ENCODE measurements at regions not wholly inside any gene's neighbourhood (a gene's known extent, or its start where the extent isn't known, plus 50 kb on each side); places are given as distances from the start of the nearest gene placed in this dataset.
"Not testable (repeated sequence)": the region's sequence is repeated elsewhere in the genome, so short reads cannot be mapped to it uniquely, and the experiment has no call there.

DNA sequence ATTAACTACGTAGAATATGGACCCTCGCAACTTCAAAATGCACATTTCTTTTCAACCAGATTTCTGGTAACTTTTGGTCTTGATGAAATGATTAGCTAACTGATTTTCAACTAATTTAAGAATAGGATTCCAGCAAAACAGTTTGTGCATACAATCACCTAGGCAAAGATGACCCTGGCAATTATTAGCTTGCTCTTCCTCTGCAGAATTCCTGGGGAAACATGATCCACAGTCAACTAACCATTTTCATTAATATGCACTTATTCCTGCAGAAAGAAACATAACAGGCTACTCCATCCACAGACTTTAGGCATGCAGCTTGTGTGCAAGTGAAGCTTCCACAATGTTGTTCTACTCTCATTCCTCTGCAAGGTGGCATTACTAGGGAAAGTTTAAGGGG, 1150.8 kb upstream of the FANCL start:
- no peak for DNase-seq

DNA sequence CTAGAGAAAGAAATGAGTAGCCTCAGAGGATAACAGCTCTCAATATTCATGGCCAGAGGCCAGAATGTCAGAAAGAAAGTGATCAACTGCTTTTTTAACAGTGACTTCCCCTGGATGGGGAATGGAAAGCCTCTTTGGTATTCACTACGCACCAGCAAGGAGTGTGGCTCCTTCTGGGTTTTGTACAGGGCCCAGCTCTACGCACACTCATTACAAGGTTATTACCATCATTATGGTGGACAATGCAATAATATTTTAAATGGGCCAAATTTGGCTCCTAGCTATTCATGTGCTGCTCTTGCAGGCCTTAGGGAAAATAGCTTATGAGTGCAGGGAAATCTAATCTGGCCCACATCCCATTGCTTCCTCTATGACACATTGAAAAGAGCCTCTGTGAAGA, 1149.5 kb upstream of the FANCL start:
- DNase-seq, result no peak

DNA sequence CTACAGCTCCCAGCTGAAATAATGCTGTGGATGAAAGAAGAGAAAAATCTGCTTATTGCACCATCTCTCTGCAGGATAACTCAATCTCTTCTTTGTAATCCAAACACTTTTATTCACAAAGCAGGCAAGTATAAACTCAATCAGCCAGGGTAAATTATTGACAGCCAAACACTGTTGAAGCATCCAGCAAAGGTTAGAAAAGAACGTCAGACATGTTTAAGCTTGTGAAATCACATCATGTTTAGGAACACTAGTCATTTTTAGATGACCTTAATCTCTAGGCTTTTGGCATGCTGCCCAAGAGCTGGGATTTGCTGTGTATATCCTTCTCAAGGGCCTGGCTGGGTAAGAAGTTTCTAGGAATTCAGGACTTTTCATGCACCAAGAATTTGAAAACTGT, 1148.1 kb upstream of the FANCL start:
- no peak for DNase-seq

DNA sequence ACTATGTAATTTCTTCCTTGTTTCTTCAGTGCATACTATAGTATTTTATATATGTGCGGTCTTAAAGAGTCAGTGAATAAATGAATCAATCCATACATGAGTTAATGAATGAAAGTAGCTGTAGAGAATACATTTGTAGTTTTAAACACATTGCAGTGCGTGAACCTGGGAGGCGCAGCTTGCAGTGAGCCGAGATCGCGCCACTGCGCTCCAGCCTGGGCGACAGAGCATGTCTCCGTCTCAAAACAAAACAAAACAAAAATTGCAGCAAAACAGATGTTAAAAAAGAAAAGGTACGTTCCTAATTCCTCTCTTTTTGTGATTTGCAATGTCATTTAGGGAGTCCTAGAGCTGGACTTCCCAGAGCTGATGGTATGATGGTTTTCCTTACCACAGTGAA, 1144.8 kb upstream of the FANCL start:
- DNase-seq, result no peak

DNA sequence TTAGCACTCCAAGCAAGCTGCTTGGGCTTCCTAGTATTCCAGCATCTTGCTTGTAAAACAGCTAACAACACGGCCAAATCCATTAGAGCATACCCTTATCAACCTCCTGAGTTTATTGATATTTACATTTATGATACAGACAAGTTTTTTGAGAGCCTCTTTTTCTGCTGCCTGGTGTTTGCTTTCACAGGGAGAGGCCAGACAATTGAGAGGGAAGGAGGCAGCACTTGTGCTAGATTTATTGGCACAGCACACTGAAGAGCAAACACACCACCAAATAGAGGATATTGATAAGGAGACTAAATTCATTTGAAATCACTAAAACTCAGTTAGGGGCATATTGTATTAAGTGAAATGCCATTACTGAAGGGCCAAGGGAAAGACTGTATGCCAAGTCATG, 1142.3 kb upstream of the FANCL start:
- no peak for DNase-seq

DNA sequence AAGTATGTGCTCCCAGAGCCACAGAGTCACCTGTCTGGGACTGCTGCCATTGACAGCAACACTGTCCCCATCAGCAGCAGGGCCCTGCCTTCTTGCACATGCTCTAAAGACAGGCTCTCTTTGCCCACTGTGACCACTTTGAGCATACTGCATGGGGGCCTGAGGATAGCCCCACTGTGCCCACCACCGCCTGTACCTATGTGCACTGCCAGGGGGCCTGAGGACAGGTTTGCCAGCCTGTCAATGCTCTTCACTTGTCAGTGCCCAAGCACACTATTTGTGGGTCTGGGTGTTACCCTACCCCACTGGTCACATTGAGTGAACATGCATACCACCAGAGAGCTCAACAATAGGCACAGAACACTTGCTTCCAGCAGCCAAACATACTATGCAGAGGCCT, 1137.0 kb upstream of the FANCL start:
- DNase-seq, result no peak

DNA sequence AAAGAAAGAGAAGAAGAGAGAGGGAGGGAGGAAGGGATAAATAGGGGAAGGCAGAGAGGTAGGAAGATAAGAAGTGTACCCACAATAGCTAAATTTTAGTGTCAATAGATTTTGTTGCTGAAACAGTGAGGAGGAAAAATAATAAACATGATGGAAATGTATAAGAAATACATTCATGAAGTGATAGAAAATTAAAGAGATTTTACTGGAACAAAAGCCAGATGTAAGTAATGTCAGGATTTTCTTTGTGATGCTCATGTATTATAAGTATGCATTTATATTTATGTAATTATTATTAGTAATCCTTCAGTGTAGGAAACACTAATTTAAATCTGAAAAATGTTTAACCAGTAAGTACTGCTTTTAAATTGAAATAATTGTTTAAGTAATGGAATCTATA, 1125.2 kb upstream of the FANCL start:
- DNase-seq, result no peak

DNA sequence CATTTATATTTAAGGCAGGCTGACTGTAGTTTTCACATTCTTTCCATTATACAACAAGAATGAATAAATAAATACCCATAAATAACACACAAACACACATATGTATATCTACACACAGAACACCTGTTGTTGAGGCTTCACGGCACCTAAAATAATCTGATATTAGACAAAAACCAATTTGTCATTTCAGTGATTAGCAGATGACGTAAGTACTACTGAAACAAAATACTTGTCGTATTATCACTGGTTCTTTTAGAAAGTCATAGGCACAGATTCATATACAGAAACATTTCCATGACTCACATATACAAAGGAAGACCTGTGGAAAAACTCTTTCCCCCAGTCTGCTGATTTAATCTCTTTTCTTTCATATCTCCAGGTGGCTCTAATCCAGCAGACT, 1113.4 kb upstream of the FANCL start:
- no peak for DNase-seq

DNA sequence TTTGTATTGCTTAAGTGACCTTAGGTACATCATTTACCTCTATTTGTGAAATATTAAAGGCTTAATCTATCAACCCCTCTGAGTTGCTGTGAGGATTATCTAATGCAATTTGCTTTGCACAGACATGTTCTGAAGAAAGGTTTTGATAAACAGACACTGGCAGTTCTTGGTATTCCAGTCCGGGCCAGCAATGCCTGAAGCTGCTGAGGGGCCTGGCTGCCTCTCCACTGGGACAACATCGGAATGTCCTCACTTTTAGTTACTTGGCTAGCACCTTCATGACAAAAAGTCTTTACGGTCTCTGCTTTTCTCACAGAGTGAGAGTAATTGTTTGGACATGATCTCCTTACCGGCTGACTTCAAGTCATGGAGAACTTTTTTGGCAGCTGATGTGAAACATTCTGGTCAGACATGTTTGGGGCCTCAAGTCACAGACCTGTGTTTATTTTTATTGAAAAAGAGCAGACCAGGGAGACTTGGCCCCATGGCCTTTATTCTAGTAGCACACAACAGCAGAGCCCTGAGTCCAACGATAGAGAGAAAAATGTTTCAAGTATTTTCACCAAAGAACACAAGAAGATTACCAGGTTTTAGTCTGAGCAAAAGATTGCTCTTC, 1112.3 kb upstream of the FANCL start:
- DNase-seq, result no peak

DNA sequence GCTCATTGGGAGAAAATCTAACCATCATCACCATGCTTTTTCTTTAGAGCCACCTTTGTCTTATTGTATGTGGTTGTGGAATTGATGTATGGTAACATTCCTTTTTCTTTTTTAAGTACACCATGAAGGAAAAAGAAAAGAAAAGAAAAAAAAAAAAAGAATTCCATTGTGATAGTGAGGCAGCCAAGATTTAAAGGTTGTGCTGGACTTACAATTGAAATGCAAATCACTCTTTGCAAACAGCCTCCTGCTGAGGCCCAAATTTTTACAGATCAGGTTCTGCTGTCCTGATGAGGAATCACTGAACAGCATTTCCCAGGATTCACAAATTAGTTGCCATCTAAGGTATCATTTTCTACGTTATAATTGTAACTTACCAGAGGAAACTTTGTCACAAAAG, 1101.0 kb upstream of the FANCL start:
- no peak for DNase-seq

DNA sequence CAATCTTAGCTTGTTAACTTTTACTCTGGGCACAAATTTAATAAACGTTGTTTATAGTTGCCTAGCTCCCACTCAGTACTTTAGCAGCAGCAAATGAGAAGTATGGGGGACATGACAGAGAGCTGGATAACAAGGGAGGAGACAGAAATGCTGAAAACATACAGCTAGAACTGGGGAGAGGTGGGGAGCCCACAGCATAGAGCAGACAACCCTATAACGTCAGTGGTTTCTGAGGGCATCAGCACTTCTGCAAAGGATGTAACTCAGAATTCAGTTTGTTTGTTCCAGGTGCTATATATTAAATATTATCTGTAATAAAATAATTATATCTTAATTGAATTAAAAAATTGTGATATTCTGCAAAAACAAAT, 1098.7 kb upstream of the FANCL start:
- no peak for DNase-seq

DNA sequence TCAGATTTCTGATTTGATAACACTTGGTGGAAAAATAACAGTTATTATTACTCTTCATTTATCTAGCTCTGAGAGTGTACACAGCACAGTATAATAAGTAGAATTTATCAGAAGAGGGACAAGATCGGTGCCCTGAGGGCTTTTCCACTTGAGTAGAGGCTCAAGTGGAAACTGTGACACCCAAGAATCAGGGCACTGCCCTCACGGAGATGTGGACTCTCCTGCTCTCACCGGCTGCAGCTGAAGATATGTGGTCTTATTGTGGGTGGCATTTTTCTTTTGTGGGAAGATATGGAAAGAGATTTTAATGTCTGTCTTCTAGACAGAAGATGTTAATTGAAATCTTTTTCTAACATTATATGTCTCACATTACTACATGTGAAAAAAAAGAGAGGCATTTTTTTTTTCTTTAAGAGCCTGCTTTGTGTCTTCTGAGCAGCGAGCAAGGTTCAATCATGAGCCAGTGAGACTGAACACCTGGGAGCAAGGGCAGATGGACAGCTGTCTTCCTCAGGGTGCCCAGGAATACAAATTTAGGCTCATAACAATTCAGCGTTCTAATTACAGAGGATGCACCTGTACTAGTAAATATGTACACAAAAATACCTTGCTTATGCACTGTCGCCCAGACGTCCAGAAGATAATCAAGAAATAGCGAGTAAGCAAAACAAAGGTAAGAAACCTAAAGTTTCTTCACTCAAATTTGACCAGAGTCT, 1098.2 kb upstream of the FANCL start:
- DNase-seq, result no peak

DNA sequence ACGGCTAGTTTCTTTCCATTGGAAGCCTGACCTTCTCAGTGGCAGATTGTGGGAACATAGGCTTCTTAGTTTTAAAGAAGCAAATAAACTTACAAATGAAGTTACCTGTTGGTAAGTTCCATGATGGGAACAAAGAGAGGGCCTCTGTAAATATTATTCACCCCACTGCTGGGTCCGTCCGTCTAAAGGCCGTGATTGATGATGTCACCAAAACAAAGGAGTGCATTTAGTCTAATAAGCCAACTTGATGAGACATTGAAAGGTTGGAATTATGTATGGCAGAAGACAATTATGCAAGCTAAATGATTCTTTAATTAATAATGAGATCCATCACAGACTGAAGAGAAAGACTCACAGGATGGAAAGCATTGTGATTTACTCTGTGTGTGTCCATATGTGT, 1091.9 kb upstream of the FANCL start:
- no peak for DNase-seq

DNA sequence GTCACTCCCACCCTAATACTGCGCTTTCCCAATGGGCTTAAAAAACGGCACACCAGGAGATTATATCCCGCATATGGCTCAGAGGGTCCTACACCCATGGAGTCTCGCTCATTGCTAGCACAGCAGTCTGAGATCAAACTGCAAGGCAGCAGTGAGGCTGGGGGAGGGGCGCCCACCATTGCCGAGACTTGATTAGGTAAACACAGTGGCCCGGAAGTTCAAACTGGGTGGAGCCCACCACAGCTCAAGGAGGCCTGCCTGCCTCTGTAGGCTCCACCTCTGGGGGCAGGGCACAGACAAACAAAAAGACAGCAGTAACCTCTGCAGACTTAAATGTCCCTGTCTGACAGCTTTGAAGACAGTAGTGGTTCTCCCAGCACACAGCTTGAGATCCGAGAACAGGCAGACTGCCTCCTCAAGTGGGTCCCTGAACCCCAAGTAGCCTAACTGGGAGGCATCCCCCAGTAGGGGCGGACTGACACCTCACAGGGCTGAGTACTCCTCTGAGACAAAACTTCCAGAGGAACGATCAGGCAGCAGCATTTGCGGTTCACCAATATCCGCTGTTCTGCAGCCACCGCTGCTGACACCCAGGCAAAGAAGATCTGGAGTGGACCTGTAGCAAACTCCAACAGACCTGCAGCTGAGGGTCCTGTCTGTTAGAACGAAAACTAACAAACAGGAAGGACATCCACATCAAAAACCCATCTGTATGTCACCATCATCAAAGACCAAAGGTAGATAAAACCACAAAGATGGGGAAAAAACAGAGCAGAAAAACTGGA, 1085.6 kb upstream of the FANCL start:
- not testable (repeated sequence) for DNase-seq

DNA sequence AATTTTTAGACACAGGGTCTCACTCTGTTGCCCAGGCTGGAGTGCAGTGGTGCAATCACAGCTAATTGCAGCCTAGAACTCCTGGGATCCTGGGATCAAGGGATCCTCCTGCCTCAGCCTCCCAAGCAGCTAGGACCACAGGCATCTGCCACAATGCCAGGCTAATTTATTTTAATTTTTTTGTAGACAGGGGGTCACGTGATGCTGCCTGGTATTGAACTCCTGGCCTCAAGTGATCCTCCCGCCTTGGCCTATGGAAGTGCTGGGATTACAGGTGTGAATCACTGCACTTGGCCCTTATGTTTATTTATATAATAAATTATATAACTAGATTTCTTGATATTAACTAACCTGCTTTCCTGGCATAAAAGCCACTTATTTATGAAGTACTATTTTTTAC, 1081.7 kb upstream of the FANCL start:
- no peak for DNase-seq

DNA sequence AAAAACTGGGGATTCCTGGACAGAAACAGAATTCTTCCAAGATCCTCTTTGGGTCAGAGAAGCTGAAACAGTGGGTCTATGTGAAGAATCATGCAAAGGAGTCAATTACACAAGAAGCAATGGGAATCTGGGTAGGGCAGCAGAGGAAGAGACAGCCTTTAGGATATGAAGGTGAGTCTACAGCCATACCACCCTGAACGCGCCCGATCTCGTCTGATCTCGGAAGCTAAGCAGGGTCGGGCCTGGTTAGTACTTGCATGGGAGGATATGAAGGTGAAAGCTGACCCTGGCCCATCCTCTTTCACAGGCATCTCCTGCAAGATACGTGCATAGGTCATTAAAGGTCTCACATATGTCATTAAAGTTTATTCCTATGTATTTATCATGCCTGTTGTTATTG, 1080.9 kb upstream of the FANCL start:
- no peak for DNase-seq

DNA sequence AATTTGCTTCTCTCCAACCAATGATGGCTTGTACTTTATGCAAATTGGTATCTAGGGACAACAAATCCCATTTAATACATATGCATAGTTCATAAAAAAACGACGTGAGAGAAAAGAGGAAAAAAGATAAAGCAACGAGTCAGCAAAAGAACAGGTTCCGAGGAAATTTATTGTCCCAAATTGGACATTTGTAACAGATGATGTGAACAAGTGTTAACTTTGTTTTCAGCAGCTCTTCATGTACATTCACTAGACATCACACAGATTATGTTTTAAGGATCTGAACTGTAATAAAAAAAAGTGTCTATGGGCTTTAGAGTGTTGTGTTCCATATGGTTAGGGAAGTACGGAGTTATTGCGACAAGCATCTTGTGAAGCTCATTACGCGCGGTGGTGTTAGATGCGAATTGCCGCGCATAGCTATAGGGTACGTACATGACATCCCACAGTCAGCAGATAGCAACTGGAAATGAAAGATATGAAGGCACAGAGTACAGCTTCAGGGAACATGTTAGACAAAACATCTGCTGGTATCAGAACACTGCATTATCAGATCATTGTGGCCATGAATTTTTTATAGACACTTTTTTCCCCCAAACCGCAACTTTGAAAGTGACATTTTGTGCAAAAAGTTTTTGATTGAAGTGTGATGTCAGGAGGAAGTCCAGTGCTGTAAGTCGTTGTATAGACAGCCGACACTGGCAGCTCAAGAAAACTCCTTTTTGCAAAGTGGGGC, 1073.1 kb upstream of the FANCL start:
- no peak for DNase-seq

DNA sequence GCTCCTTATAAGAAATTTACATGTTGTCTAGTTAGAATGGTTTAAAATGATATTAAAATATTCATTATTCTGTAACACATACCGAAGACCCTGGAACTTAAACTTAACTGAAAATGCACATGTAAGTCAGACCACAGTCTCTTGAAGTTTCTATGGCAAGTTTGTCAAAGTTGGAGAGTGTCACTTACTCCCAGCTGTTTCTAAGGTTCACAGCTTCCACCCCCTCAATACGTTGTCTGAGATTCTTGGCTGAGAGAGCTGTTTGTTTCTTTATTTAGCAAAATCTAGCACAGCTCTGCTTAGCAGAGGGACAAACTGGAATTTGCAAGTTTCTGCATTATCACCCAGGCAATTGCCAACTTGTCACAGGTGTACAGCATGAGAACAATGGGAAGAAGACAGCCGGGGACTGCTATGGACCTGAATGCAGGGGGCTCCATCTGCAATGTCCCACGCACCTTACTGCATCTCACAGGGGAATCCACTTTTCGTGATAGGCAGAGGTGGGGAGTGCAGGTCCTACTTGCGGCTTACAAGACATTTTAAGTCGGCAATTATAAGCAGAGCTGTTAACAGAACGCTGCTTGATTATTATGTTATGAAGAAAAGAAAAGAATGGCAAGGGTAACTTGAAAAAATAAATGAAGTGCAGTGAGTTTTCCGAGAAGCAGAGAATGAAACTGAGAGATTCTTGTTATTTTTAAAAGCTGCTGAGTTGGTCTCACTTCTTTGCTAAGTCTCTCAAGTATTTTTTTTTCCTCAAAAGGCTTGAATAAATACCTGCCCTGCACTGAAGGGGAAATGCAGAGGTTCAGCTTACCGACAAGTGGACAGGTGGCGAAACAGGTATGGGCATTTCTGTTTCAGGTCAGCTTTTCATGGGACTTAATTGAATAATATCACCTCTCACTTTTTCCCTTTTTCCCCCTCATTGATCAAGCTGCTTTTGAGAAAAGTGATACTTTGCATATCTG, 1072.1 kb upstream of the FANCL start:
- no peak for DNase-seq

DNA sequence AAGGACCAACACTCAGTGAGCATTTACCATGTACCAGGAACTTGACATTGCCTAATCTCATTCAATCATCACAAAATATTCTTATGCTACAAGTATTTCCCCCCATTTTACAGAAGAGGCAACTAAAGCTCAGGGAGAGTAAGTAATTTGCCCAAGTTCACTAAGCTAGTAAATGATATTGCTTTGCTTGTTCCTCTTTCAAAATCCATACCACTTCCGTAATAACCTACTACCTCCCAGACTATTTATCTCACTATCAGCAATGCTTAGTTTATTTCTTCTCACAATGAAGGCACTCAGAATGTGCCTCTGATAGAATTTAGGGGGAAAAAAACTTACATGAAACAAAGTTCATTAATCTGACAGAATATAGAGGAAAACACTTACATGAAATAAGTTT, 1070.9 kb upstream of the FANCL start:
- no peak for DNase-seq

DNA sequence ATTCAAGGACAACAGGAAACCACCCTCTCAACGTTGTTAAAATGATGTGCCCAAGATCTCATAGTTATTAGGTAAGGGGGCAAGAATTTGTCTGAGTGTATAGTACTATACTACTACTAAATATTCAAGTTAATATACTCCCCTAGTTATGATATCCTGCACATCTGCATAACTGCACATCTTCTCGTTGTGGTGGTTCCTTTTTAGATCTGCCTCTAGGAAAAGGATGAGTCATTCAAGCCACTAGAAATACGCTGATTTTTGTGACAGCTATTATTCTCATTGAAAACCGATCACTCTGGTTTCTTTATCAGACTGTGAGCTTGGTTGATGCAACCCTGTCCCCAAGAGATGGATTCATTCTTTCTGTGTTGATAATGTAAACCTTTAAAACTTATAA, 1067.0 kb upstream of the FANCL start:
- no peak for DNase-seq

DNA sequence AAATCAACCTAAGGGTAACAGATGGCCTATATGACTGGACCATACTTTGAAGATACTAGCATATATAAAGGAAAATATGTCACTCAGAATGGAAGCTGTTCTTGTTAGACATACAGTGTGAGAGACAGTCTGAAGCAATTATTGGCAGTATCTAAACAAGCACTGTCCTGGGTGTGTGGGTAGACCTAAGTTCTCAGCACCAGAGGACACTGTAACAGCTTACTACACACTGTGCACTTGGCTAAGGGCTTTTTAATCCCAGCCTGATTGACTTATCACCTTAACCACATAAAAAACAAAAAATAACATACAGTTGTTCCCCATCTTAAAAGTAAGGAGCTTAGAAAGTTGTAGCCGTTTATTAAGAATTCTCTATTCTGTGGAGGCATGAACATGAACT, 1066.1 kb upstream of the FANCL start:
- DNase-seq, result no peak

DNA sequence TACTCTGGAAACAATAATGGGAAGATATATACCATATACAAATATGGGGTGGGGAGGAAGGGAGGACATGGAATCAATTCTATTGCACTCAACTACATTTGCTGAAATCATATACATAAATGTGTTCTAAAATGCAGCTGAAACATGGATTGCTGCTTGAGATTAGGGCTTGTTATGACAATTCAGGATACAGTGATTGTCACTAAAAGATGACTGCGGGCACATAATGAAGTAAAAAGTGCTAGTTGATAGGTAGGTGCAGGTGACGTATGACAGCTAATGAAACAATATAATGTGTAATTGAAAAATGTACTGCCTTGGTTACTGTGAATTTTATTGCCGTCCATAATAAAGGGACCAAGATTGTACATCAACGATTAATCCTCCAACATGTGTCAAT, 1062.1 kb upstream of the FANCL start:
- DNase-seq, result no peak

All from hindlimb muscle (tissue), 1 donor.